GM12892 (cell line): ENCODE measurements at regions not wholly inside any gene's neighbourhood (a gene's known extent, or its start where the extent isn't known, plus 50 kb on each side); places are given as distances from the start of the nearest gene placed in this dataset.

ENCODE experiments used
- POLR2A ChIP-seq: IDR thresholded peaks from 2 replicates; pipeline ENCODE4 v1.6.1; 2011; ENCODE audit warnings: low read depth, low read length, control low read depth
- POLR2AphosphoS5 ChIP-seq: IDR thresholded peaks from 2 replicates; pipeline ENCODE4 v1.6.1; 2011; ENCODE audit warnings: low read depth, low read length, control low read depth

- TF ChIP-seq POLR2A = no peak
- no peak for TF ChIP-seq POLR2AphosphoS5
Observed at GRCh38 chr4:111873801-111874200, 271.5 kb upstream of the FAM241A start.
